Suppressor macrophage treated with lipopolysaccharide for 4 hours (primary cell): ENCODE measurements at regions not wholly inside any gene's neighbourhood (a gene's known extent, or its start where the extent isn't known, plus 50 kb on each side); places are given as distances from the start of the nearest gene placed in this dataset.

Source experiments
- DNase-seq: peaks from one replicate; pipeline ENCODE4 v3.0.0-alpha.2; 2020

DNA sequence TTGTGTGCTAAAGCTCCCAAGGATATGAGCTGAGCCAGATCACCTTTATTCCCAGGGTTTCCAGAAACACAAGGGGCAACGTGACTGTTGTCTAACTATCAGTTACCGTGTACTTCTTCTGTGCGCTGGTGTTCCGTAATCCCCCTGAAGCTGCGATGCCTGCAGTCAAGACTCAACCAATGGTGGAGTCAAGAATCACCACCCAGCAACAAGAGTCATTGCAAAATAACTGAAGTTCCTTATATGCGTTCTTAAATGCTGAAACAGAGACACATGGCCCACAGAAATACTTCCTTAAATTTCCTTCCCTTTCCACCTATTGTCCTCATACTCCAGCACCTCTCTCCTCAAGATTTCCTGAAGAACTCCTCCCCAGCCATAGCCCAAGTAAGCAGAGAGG, 200.2 kb downstream of the KATNAL1 start:
- peak; percentile 79 for DNase-seq

- DNase-seq, result no peak
These were observed 202.0 kb downstream of the KATNAL1 start for GRCh38 chr13:30105381-30105780.

DNA sequence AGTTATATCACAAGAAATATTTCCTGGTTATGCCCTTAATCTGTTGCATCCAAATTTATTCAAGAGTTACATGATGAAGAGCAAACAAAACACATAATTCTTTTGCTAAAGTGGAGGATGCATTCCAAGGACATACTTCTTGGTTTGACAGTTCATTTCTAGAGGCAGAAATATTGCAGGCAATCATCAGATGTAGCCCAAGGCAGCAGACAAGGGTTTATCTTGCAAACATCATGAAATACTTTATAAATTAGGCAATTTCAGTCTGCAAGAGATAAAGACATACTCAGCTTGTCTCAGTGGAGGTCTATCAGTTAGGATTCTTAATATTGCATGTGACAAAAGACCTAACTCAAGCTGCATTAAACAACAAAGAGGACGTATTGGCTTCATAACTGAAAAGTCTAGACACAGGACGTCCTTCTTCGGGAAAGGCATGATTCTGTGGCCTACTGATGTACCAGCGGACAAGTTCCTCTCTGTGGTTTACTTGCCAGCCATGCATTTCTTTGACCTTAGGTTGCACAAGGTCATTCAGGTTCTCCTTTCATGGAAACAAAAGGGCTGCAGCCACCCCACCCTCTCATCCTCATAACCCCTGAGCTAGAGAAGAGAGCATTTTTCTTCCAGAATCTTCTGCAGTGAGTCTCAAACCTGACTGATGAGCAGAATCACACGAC, 204.1 kb downstream of the KATNAL1 start:
- no peak for DNase-seq

GRCh38 chr13:30100226-30100625, 207.1 kb downstream of the KATNAL1 start:
- DNase-seq, result no peak

- DNase-seq, result peak; percentile 69
These were observed 209.7 kb downstream of the KATNAL1 start for GRCh38 chr13:30097701-30098100.

DNA sequence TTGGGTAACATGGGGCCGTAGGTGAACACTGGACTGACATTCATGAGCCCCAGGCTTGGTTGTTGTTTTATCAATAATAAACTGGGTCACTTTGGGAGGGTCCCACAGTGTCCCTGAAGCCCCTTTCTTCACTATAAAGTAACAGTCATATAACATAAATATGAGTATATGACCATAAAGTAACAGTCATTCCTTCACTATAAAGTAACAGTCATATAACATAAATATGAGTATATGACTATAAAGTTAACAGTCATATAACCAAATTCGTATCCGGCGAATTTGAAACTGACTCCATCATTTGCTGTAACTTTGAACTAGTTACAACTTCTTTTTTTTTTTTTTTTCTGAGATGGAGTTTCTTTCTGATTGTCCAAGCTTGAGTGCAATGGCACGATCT, 210.3 kb downstream of the KATNAL1 start:
- DNase-seq, result no peak

GRCh38 chr13:30094015-30094414, 213.3 kb downstream of the KATNAL1 start:
- DNase-seq, result no peak

DNA sequence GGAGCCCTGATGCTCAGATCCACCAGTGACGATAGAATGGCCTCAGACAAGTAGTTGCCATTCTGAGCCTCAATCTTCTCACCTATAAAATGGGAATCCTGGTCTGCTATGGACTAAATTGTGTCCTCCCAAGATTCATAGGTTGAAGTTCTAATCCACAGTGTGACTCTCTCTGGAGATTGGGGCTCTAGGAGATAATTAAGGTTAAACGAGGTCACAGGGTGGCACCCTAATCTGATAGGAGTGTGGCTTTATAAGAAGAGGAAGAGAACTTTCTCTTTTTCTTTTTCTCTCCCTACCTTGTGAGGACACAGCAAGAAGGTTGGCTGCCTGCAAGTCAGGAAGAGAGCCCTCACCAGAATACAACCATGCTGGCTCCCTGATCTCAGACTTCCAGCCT, 214.1 kb downstream of the KATNAL1 start:
- DNase-seq, result no peak

DNA sequence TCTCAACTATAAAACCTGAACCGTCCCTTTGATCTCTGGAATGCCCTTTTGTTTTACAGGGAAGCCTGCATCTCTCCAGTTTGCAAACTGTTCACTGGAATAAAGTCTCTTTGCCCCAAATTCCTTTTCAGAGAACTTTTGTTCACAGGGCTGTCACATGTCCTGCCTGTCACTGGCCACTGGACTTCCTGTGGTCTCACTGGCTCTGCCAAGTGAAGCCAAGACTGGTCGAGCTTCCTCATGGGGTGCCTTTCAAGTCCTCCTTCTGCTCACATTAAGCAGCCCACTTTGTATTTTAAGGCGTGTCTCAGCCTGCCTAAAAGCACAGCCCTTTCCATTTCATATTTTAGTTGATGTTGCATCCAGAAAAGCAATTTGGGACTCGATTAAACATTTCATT, 215.7 kb downstream of the KATNAL1 start:
- DNase-seq, result peak; percentile 23

DNA sequence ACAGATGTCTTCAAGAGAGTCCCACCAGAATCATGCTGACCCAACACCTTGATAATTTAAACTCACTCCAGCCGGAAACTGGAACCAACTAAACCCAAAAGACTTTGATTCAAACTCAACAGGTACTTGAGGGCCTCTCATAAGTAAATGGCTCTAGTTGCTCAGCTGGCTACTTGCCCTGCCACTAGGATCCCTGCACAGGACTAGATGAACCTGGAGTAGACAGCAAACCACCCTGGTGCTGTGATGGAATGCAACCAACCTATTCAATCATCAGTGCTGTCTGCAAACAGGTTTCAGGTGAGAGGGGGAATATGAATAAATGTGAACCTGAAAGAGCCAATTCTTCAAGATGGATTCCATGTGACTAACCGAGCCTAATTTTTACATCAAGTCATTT, 216.3 kb downstream of the KATNAL1 start:
- no peak for DNase-seq

GRCh38 chr13:30088312-30088855, 219.0 kb downstream of the KATNAL1 start:
- no peak for DNase-seq

DNA sequence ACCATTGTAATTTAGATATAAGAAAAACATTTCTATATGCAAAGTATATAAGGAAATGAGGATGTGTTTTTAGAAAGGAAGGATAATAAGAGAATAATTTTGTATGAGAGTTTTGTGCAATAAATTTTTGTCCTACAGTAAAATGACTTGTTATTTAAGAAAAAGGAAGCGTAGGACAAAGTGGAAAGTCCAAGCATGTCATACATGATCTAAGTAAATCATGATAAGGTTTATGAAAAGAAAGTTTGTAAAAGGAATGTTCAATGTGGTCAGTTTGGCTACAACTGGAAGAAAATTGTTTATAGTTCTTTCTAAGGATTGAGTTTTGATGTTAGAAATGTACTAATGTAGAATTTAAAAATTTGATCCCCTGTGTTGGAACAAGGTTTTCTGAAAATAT, 222.3 kb downstream of the KATNAL1 start:
- DNase-seq, result no peak

DNA sequence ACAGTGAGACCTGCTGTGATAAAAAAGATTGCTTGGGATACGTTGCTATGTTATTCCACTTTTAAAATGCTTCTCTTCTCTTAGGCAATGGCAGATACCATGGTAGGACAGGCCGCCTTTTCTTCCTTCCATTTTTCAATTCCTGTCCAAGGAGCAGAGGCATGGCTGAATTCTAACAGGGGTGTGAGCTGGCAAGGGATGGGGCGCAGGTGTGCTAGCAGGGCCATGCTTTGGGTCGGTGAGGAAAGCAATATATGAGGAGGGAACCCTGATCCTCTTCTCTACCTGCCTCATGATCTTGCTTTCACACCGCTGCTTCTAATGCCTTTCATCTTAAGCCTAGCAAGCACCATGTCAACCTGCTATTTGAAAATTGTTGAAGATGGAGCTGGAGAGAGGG, 225.0 kb downstream of the KATNAL1 start:
- DNase-seq, result no peak

GRCh38 chr13:30081331-30081730, 226.0 kb downstream of the KATNAL1 start:
- DNase-seq, result no peak

- no peak for DNase-seq
These were observed 227.8 kb downstream of the KATNAL1 start for GRCh38 chr13:30079501-30079900.

DNA sequence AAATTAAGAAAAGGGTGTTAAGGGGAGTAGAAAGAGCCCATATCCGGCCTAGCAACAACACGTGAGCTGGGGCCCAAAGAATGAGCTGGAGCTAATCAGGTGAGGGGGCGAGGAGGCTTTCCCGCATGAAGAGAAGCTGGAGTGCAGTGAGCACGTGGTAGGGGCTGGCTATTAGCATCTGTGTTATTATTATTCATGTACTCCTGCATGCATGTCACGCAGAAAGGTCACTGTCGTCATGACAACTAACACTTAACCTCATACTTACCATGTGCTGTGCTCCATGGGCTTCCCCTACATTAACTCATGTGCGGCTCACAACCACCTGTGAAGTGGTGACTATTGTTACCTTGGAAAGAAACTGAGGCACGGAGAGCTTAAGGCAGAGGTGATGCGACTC, 227.6 kb upstream of the UBL3 start:
- no peak for DNase-seq

- no peak for DNase-seq
These were observed 226.9 kb upstream of the UBL3 start for GRCh38 chr13:30077240-30077735.

- no peak for DNase-seq
These were observed 224.7 kb upstream of the UBL3 start for GRCh38 chr13:30074955-30075614.

- no peak for DNase-seq
These were observed 224.0 kb upstream of the UBL3 start for GRCh38 chr13:30074431-30074830.

DNA sequence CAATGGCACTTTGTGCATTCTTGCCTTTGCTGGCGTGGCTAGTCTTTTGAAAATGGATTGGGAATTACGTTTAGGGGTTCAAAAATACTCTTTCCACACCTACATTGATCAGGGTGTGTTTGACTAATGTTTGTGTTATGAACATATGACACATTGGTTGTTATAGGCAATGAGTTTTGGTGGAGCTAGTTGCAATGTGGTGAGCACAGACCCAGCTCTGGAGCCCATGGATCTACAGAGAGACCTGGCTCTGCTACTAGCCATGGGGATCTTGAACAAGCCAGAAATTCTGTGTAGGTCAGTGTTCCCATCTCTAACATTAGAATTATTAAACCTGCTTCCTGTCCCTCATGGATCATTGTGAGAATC, 222.4 kb upstream of the UBL3 start:
- no peak for DNase-seq

- DNase-seq, result no peak
These were observed 221.8 kb upstream of the UBL3 start for GRCh38 chr13:30071969-30072817.

DNA sequence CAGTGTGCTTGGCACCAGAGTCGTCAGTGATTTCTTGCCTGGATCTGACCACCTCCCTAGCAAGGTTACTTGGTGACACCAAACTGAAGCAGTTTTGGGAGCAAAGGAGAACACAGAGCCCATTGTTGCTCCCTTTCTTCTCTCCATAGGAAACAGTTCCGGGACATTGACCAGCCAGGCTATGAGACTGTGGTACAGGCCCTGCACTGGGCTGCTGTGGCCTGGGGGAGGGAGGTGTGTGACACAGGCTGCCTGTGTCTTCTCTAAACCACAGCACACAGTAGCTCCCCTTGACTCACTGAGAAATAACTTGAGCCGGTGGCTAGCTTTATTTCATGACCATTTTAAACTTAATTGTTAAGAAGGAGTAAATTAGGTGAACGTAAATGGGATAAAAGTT, 214.8 kb upstream of the UBL3 start:
- DNase-seq, result no peak

DNA sequence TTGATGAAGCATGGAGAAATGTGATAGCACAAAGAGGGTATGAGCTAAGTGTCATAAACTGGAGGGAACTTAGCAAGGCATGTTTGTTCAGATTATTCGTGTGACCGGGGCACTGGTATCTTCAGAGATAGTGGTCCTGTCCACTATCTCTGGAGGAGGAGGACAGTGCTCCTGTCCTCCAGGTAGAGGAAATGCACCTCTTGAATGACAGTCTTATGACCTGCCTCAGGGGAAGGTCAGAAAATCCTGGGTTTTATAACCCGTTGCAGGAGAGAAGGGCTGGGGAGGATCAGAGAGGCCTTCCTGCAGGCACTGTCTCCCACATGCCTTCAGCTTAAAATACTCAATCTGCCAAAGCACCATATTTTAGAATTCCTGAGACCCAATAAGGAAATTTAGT, 213.5 kb upstream of the UBL3 start:
- DNase-seq, result no peak

DNA sequence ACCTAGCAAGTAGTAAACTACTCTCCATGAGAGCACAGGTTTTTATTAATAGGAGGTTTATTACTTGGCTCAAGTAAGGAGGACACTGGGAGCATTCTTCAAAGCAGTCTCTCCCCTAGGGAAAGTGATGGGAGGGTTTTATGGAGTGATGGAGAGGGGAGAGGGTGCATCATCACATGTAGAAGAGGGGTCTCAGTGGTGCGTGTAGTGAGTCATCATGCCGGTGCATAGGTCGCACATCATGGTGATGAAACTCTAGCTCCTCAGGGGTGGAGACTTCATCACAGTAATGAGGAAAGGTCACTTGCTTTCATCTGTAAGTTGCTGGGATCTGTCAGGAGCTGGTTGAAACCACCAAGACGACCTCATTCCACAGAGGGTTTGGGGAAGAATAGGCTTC, 210.8 kb upstream of the UBL3 start:
- no peak for DNase-seq
